NCI-H2107 treated with DMSO at 0.1 percent for 48 hours (cell line): ENCODE measurements at regions not wholly inside any gene's neighbourhood (a gene's known extent, or its start where the extent isn't known, plus 50 kb on each side); places are given as distances from the start of the nearest gene placed in this dataset.
"Not testable (repeated sequence)": the region's sequence is repeated elsewhere in the genome, so short reads cannot be mapped to it uniquely, and the experiment has no call there.

Source experiments
- DNase-seq: peaks from one replicate; lab custom pipeline; 2025; ENCODE audit not compliant: unreplicated experiment; lab: John Stamatoyannopoulos, UW

DNA sequence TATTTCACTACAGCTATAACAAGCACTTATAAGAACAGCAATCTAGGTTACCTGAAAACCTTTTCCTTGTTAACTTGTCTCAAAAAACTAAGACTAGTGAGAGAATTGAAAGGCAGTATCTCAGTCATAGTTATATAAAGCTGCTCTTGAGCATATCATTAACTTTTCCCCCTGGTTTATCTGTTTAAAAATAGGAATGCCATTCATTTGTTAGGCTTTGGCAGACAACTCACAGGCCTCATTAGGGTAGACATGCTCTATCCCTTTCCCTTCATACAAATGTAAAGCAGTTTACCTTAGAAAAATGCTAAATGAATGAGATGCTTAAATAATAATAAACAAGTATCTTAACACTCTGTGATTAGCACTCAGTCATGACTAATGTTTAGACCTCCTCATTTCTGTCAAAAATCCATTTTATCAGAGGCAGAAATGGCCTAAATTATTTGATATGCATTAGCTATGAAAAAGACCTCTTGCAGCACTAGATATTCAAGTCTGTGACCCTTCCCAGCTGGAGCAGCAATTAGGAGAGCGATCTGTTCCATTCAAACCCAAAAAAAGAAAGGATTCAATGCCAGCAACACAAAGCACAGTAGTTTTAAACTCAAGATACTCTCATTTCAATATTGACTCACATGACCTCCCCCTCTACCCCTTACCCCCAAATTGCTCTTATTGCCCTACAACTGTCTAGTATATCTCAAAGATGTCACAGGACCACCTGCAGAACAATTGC is 1578.8 kb upstream of the WWC1 start:
- DNase-seq, result no peak

DNA sequence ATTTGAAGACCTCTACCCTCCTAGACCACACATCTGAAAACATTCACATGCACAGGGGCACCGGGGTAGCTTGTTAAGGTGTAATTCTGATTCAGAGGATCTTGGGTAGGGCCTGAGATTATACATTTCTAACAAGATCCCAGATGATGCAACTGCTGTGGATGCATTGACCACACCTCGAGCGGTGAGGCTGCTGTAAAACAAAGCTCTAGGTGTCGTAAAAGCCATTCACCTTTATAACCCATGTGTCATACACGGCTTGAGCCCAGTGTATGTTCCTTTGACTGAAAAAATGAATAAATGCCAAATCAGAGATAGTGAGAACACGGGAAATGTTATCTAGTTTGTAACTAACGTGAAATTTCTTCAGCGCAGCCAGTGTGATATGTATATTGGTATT is 1578.2 kb upstream of the WWC1 start:
- no peak for DNase-seq

GRCh38 chr5:166716856-166717492 is 1574.5 kb upstream of the WWC1 start:
- no peak for DNase-seq

- DNase-seq, result no peak
These were observed 1571.5 kb upstream of the WWC1 start for GRCh38 chr5:166719991-166720390.

GRCh38 chr5:166722939-166723338 is 1568.5 kb upstream of the WWC1 start:
- DNase-seq, result no peak

DNA sequence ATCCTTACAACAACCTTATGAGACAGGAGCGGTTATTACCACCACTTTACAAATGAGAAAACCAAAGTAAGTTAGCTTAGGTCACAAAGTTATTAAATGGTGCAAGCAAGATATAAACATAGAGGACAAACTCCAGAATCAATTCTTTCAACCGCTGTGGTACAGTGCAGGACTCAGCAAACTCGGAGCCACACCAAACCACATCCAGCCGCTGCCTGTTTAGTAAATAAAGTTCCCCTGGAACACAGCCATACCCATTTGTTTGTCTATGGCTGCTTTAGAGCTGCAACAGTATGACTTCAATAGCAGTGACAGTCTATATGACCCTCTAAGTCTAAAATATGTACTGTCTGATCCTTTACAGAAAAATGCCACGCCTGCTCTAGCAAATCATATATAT is 1567.2 kb upstream of the WWC1 start:
- no peak for DNase-seq

DNA sequence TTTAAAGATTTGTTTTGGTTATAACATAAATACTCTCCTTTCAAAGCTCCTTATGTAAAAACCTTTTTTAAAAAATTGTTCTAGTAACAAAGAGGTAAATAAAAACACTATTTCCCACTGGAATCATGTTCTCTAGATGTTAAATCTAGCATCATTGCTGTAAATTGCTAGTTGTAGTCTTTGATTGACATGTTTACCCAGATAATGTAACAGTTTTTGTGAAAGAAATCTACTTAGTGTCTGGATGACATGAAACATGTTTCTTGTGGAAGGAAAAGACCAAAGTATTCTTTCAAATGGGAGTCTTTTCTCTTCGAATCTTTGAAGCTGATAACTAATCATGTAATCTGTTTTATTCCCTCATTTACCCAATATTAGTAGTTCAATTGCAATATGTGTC is 1565.9 kb upstream of the WWC1 start:
- DNase-seq, result no peak

- no peak for DNase-seq
These were observed 1565.0 kb upstream of the WWC1 start for GRCh38 chr5:166726406-166726805.

GRCh38 chr5:166742951-166743350 is 1548.5 kb upstream of the WWC1 start:
- not testable (repeated sequence) for DNase-seq

DNA sequence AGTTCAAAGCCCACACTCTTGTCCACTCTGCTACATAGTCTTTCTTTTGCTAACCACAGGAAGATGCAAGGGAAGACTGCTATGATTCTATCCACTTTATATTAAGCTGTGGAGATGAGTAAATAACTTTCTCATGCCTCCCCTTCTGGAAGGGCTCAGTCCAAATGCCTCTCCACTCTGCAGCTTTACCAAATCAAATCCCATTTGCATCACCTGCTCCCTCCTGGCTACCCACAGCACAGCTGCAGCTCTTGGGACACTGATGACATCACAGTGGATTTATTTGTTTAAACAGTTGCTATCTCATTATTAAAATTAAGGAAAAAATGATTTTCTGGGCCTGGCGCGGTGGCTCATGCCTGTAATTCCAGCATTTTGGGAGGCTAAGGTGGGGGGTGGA is 1544.9 kb upstream of the WWC1 start:
- DNase-seq, result no peak

DNA sequence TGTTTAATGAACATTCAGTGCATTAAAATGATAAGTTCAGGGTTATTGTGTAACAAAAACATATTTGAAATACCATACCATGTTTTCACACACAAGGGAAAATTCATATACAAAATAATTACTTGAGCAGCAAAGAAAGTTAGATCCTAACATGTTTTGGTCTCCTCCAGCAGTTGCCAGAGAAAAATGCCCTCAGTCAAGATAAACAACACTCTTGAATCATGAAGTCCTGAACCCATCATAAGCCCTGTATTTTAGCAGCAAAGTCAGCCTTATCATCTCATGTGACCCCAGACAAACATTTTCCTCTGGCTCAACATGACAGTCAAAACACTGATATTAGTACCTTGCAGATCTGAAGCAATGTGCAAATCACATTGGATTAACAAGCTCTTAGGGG is 1541.1 kb upstream of the WWC1 start:
- no peak for DNase-seq

- DNase-seq, result no peak
These were observed 1533.3 kb upstream of the WWC1 start for GRCh38 chr5:166758151-166758550.

- no peak for DNase-seq
These were observed 1523.6 kb upstream of the WWC1 start for GRCh38 chr5:166767858-166768257.

- DNase-seq, result no peak
These were observed 1522.9 kb upstream of the WWC1 start for GRCh38 chr5:166768536-166768935.

DNA sequence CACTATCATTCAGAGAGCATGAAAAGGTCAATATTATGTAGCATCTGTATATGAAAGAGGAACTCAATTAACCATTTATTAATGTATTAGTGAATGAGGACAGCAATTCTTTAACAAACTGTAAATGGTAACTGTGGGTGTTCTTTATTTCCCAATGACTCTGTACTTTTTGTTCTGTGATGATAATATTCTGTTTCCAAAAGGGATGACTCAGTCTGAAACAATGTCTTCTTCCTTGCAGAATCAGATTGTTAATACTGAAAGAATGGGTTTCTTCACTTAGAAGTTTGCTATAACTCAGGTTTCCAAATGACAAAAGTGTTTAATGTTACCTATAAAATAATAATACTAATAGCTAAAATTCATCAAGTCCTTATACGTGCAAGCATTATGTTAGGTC is 1518.7 kb upstream of the WWC1 start:
- DNase-seq, result no peak

- DNase-seq, result no peak
These were observed 1509.7 kb upstream of the WWC1 start for GRCh38 chr5:166781737-166782136.

- no peak for DNase-seq
These were observed 1506.8 kb upstream of the WWC1 start for GRCh38 chr5:166784545-166785078.

GRCh38 chr5:166786178-166786577 is 1505.3 kb upstream of the WWC1 start:
- no peak for DNase-seq

- DNase-seq, result no peak
These were observed 1504.6 kb upstream of the WWC1 start for GRCh38 chr5:166786889-166787288.

GRCh38 chr5:166788050-166788449 is 1503.4 kb upstream of the WWC1 start:
- DNase-seq, result no peak

DNA sequence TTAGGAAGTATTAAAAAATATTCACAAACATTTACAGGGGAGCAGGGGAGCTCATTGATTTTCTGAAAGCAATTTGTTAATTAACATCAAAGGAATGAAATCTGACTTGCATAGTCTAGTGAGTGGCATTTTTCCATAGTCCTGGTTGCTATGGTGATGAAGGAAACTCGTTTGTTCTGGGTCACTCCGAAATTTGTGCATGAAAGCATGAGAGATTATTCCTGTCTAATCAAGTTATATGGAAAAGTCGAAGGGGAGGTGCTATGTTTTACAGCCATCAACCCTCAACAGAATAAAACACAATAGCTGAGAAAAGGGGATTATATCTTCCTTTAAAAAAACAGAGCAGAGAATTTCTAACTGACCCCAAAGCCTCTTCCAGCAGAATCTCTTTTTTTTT is 1495.7 kb upstream of the WWC1 start:
- DNase-seq, result no peak

GRCh38 chr5:166803058-166803457 is 1488.4 kb upstream of the WWC1 start:
- DNase-seq, result no peak

DNA sequence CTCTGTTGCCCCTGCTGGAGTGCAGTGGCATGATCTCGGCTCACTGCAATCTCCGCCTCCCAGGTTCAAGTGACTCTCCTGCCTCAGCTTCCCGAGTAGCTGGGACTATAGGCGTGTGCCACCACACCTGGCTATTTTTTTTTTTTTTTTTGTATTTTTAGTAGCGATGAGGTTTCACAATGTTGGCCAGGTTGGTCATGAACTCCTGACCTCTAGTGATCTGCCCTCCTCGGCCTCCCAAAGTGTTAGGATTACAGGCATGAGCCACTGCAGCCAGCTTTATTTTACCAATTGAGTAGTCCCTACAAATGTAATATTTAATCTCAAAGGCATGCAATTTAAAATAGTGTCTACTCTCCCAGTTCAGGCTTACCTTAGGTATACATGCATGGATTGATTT is 1487.2 kb upstream of the WWC1 start:
- DNase-seq, result not testable (repeated sequence)
